ENCODE measurements at regions not wholly inside any gene's neighbourhood (a gene's known extent, or its start where the extent isn't known, plus 50 kb on each side); places are given as distances from the start of the nearest gene placed in this dataset.
"Not testable (repeated sequence)": the region's sequence is repeated elsewhere in the genome, so short reads cannot be mapped to it uniquely, and the experiment has no call there.

DNA sequence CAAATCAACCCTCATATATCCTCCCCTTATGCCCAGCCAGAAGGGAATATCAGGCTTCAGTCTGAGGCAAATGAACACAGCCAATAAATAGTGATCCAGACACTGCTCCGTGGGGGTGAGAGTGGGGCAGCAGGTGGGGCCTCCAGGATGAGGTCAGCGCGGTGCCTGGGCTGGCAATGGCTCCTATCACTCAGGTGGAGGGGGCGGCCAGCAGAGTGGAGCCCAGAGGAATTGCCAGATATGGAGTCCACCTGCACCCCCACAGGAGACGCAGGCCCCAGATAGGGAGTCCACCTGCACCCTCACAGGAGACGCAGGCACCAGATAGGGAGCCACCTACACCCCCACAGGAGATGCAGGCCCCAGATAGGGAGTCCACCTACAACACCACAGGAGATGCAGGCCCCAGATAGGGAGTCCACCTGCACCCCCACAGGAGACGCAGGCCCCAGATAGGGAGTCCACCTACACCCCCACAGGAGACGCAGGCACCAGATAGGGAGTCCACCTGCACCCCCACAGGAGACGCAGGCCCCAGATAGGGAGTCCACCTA lies 78.0 kb upstream of the PPP2R2D start:
- H3K9me3 Mint-ChIP-seq: no peaks in the 10 kb centered on the region
- H3K27ac Mint-ChIP-seq: no peak overlapping the region
- no peak for ATAC-seq (replicated peaks)
- no peak overlapping the region for H3K4me3 Mint-ChIP-seq
- H3K36me3 Mint-ChIP-seq (ENCODE audit: low read depth): no peaks in the 10 kb centered on the region
- H3K4me1 Mint-ChIP-seq: no peaks in the 10 kb centered on the region
- no peaks in the 10 kb centered on the region for H3K27me3 Mint-ChIP-seq

DNA sequence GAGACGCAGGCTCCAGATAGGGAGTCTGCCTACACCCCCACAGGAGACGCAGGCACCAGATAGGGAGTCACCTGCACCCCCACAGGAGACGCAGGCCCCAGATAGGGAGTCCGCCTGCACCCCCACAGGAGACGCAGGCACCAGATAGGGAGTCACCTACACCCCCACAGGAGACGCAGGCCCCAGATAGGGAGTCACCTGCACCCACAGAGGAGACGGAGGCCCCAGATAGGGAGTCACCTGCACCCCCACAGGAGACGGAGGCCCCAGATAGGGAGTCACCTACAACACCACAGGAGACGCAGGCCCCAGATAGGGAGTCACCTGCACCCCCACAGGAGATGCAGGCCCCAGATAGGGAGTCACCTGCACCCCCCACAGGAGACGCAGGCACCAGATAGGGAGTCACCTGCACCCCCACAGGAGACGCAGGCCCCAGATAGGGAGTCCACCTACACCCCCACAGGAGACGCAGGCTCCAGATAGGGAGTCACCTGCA lies 77.2 kb upstream of the PPP2R2D start:
- ATAC-seq (replicated peaks); H3K4me3 Mint-ChIP-seq; H3K36me3 Mint-ChIP-seq (ENCODE audit: low read depth); H3K27me3 Mint-ChIP-seq; H3K27ac Mint-ChIP-seq; H3K9me3 Mint-ChIP-seq; H3K4me1 Mint-ChIP-seq: not testable (repeated sequence)

DNA sequence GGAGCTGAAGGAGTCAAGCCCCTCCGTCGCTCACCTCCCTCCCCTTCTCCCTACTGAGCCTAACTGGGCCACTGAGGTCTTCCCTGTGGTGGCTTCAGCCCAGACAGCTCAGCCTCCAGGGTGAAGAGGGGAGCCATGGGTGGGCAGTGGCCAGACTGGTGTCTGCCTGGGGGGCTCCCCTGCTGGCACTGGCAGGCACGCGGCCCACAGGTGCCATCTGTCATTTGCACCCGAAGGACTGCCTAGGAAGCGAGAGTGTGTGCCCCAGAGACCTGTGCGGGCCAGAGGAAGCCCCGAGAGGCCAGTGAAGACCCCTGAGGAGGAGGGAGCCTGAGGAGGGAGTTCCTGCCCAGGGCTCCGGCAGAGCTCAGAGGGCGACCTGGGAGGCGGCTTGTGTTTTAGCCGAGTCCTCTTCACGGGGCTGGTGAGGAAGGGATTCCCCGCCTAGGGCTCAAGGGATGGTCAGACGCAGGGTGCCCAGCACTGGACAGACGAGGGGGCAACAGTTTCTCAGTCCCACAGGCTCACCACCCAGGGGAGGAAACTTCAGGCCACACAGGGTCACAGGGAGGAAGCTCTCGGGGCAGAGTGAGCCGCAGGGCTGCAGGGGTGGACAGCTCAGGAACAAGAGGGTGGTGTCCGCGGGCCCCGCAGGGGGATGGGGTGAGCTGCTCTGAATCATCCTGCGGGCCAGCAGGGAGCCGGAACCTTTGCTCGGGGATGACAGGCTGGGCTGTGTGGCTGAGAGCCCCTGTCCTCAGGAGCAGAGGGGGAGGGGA lies 76.2 kb upstream of the PPP2R2D start:
- ATAC-seq (replicated peaks): no peak
- Mint-ChIP-seq H3K4me3 (no peak overlapping the region), H3K27me3 (no peaks in the 10 kb centered on the region), H3K4me1 (no peaks in the 10 kb centered on the region), H3K27ac (no peak overlapping the region), H3K36me3 (ENCODE audit: low read depth) (no peaks in the 10 kb centered on the region), H3K9me3 (no peaks in the 10 kb centered on the region)

DNA sequence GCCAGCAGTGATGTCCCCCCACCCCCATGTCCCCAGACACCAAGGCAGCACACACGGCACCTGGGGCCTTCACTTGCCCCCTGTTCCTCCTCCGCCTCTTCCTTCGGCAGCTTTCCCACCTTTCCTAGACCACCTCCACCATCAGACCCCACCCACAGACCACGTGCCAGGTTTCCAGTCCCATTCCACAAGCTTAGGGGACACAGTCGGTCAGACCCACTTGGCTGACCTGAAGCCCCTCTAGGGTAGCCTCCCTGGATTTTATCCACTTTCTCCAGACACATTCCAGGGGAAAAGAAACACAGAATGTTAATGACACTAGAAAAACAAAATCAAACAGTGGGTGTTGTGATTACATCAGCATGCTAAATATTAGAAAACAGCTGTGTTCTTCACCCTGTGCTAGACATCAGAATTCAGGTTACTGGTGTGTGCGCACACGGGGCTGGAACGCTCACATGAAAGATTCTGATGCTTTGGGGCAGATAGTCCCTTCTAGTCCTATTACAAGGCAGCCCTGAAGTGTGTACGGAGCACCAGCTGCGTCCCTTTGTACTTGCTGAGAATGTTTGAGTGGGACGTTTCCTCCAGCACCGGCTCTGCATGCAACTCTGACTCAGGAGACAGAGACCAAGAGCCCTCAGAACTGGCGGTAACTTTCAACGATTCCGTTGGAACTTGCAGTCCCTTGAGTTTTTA lies 75.5 kb upstream of the PPP2R2D start:
- no peak for ATAC-seq (replicated peaks)
- no peak overlapping the region for H3K27ac Mint-ChIP-seq
- H3K4me3 Mint-ChIP-seq: no peak overlapping the region
- no peaks in the 10 kb centered on the region for H3K36me3 Mint-ChIP-seq (ENCODE audit: low read depth)
- H3K9me3 Mint-ChIP-seq: no peaks in the 10 kb centered on the region
- H3K4me1 Mint-ChIP-seq: no peaks in the 10 kb centered on the region
- peaks cover 3% of the 10 kb centered on the region for H3K27me3 Mint-ChIP-seq

DNA sequence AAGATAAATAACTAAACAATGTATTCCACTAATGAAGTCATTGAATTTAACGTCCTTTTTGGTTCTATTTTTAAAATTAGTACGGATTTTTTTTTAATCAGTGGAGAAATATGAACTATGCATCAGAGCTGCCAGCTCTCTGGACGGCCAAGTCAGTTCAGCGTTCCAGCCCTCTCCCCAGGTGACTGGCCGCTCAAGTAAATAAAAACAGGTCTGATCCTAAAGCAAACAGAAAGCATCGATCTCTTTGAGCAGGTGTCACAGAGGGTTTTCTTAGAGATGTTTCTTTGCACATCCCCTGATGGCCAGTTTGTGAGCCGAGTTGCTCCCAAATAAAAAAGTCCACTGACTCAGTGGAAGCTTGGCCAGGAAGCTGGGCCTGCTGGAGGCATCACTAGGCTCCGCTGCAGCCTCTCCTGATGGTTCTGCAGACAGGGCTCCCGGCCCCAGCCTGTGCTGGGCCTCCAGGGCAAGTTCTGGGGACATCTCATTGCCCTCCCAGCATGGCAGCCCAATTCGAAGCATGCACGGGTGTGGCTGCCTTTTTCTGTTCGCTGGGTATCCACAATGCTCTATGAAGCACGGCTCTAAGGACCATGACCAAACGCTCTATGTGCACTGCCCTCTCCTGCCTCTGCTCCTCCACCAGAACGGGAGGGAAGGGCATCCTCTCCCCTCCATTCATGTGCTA lies 74.7 kb upstream of the PPP2R2D start:
- Mint-ChIP-seq H3K4me1 (no peaks in the 10 kb centered on the region), H3K36me3 (ENCODE audit: low read depth) (no peaks in the 10 kb centered on the region), H3K4me3 (no peak overlapping the region), H3K27ac (no peak overlapping the region), H3K27me3 (peaks cover 3% of the 10 kb centered on the region), H3K9me3 (no peaks in the 10 kb centered on the region)
- no peak for ATAC-seq (replicated peaks)

DNA sequence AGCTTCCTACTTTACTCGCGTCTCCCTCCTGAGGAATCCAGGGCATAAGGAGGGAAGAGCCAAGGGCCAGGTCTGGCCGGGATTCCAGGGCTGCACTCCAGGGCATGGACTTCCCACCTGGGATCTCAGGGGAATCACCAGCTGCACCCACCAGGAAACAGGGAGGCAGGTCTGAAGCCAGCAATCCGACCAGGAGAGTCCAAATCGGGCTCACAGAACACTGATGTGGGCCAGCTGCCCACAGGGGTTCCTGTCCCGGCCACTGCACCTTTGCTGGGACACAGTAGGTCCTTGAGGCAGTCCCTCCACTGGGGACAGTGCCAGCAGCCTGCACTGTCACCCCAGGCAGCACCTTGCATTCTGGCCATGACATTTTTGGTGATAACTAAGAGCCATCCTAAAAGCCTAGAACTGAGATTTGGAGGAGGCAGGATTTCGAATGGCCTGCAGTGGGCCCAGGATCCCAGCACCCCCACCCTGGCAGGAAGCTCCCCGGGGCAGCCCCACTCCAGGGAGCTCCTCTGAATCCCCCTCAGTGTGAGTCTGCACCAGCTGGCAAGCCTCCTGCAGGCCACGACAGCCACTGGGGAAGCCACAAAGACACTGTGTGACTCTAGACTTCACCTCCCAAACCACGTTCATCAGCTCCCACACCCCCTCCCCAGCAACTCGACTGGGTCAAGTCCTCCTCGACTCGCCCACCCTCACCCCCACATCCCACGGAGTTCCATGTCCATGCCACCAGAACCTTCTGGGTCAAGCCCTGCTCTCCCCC lies 71.5 kb upstream of the PPP2R2D start:
- H3K27ac Mint-ChIP-seq: no peak overlapping the region
- peaks cover 11% of the 10 kb centered on the region for H3K27me3 Mint-ChIP-seq
- H3K36me3 Mint-ChIP-seq (ENCODE audit: low read depth): no peaks in the 10 kb centered on the region
- H3K9me3 Mint-ChIP-seq: no peaks in the 10 kb centered on the region
- ATAC-seq (replicated peaks): no peak
- no peak overlapping the region for H3K4me3 Mint-ChIP-seq
- H3K4me1 Mint-ChIP-seq: no peaks in the 10 kb centered on the region

DNA sequence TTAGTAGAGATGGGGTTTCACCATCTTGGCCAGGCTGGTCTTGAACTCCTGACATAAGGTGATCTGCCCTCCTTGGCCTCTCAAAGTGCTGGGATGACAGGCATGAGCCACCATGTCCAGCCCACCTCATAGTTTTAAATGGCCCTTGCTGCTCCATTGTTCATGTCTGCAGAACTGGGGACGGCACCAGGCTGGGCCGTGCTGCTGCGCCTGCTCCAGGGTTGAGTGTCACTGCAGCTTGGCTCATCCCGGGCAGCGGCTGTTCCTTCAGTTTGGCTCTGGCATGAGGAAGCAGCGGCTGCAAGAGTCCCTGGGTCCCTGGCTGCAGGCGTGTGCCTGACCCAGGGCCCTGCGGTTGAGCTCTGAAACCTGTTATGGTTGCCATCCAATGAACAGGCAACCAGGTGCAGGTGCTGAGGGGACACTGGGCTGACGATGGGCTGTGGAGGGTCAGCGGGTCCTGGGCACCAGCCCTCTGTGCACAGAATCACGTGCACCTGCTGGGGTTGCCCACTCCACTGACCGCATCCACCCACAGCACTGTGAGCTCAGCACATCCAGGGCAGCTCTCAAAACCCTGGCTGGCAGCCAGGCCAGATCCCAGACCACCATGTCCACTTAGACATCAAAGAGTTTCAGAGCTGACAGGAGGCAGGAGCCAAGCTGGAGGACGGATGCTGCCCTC lies 70.2 kb upstream of the PPP2R2D start:
- no peak overlapping the region for H3K27ac Mint-ChIP-seq
- no peaks in the 10 kb centered on the region for H3K9me3 Mint-ChIP-seq
- ATAC-seq (replicated peaks): no peak
- H3K27me3 Mint-ChIP-seq: peaks cover 11% of the 10 kb centered on the region
- no peaks in the 10 kb centered on the region for H3K4me1 Mint-ChIP-seq
- no peak overlapping the region for H3K4me3 Mint-ChIP-seq
- no peaks in the 10 kb centered on the region for H3K36me3 Mint-ChIP-seq (ENCODE audit: low read depth)

DNA sequence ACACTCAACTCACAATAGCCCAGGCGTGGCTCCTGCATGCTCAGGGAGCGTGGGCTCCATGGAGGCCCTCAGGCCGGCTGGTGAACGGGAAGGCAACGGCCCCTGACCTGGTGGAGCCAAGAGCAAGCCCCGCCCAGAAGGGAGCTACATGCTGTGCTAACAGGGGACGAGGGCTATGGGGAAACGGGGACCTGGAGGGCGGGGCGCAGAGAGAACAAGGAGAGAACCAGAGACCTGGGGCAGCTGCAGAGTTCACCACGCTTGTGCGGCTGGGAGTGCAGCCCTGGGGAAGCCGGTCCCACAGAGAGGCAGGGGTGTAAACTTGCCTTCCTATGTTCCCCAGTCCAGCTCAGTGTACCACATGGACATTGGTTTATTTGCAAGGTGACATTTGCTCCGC lies 69.2 kb upstream of the PPP2R2D start:
- Mint-ChIP-seq H3K27ac (no peak overlapping the region), H3K4me3 (no peak overlapping the region), H3K4me1 (no peaks in the 10 kb centered on the region), H3K9me3 (no peaks in the 10 kb centered on the region), H3K36me3 (ENCODE audit: low read depth) (no peaks in the 10 kb centered on the region), H3K27me3 (peaks cover 11% of the 10 kb centered on the region)
- ATAC-seq (replicated peaks): no peak

DNA sequence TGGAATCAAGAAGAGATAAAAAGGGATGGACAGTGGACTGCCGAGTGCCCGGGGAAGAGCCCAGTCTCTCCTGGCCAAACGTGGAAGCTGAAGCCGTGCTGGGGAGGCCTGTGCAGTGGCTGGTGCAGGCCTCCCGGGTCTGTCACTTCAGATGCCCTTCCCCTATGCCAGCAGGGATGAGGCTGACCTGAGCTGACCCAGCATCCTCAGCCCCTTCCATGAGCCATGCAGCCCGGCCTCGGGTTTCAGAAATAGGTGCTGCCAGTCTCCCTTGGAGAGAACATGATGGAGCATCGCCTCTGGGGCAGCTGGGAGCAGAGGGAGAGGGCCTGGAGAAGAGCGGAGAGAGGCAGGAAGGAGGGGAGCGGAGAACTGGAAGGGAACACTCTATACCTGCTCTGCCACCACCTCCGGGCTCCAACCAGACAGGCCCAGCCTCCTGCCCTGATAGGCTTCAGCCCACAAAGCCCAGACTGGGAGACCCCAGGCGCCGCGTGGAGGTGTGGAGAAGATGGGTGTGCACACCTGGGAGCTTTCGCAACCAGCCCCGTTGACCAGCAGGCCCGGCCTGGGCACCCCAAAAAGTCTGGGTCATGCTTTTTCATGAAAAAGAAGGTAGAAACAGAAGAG lies 68.6 kb upstream of the PPP2R2D start:
- Mint-ChIP-seq H3K4me3 (no peak overlapping the region), H3K27ac (no peak overlapping the region), H3K9me3 (no peaks in the 10 kb centered on the region), H3K36me3 (ENCODE audit: low read depth) (no peaks in the 10 kb centered on the region), H3K4me1 (no peaks in the 10 kb centered on the region), H3K27me3 (peaks cover 11% of the 10 kb centered on the region)
- ATAC-seq (replicated peaks): no peak

DNA sequence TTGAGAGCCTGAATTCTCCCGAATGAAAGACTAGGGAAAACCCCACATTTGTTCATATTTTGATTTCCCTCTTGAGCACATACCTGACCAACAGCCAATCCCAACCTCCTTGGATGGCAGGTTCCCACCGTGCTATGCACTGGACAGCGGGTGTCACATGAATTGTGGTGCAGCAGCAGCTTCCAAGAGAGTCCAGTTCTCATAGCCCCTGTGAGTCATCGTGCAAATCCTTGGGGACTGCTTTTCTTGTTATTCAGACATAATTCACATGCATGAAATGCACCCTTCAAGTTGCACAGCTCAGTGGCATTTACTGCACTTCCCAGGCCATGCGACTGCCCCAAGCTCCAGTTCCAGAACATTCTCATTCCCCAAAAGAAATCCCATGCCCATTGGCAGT lies 67.8 kb upstream of the PPP2R2D start:
- no peaks in the 10 kb centered on the region for H3K4me1 Mint-ChIP-seq
- no peak for ATAC-seq (replicated peaks)
- H3K4me3 Mint-ChIP-seq: no peak overlapping the region
- H3K9me3 Mint-ChIP-seq: no peaks in the 10 kb centered on the region
- peaks cover 11% of the 10 kb centered on the region for H3K27me3 Mint-ChIP-seq
- no peak overlapping the region for H3K27ac Mint-ChIP-seq
- no peaks in the 10 kb centered on the region for H3K36me3 Mint-ChIP-seq (ENCODE audit: low read depth)

DNA sequence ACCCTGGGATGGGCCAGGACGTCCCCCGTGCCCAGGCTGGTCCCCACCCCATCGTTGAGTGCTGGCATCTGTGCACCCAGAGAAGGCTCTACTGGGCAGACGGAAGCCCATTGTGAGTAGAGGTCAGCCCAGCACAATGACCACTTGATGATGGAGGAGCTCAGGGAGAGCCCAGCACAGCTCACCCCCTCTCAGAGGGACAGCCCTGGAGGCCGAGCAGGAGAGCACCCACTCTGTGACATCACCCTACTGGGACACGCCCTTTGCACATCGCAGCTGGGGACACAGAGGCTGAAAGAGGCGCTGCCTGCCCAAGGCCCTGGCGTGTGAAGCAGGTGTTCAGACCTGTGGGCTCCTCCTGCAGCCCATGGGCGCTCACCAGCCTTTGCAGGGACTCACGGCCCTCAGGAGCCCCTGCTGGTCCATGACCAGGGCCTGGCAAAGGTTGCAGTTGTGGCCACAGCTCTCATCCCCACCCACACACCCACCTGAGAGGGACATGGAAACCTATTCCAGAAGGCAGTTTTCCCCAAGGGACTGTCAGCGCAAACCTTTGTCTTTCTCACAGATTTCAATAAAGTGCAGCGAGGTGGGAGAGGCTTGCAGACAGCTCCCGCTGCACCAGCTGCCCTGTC lies 67.2 kb upstream of the PPP2R2D start:
- H3K27ac Mint-ChIP-seq: no peak overlapping the region
- ATAC-seq (replicated peaks): no peak
- no peak overlapping the region for H3K4me3 Mint-ChIP-seq
- no peaks in the 10 kb centered on the region for H3K9me3 Mint-ChIP-seq
- peaks cover 11% of the 10 kb centered on the region for H3K27me3 Mint-ChIP-seq
- H3K36me3 Mint-ChIP-seq (ENCODE audit: low read depth): no peaks in the 10 kb centered on the region
- H3K4me1 Mint-ChIP-seq: no peaks in the 10 kb centered on the region

DNA sequence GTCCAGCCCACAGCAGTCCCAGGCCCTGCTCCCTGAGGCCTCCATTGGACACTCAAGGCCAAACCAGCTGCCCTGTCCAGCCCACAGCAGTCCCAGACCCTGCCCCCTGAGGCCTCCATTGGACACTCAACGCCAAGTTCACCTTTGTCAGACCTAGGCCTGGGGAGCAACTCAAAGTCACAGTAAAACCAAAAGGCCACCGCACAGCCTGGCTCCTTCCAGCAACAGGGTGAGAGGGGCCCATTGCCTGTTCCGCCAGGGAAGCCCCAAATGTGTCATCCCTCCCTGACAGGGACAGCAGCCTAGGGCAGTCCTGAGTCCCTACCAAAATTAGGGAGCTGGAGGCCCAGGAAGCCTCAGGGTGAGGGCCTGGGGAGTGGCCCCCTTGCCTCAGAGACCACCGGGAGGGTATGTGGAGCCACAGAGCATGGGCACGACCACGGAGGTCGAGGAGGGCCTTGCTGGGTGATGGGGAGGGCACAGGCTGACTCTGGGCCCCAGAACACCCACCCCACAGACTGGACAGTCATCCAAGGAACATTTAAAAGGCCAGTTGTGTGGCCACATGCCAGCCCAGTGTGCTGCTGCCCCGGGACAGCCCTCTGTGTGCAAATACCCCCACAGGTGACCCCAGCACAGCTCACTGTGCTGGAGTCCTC lies 66.5 kb upstream of the PPP2R2D start:
- H3K27ac Mint-ChIP-seq: no peak overlapping the region
- H3K27me3 Mint-ChIP-seq: peaks cover 11% of the 10 kb centered on the region
- H3K36me3 Mint-ChIP-seq (ENCODE audit: low read depth): no peaks in the 10 kb centered on the region
- ATAC-seq (replicated peaks): no peak
- H3K4me1 Mint-ChIP-seq: no peaks in the 10 kb centered on the region
- H3K9me3 Mint-ChIP-seq: no peaks in the 10 kb centered on the region
- no peak overlapping the region for H3K4me3 Mint-ChIP-seq

Data from activated T-helper 17 cell treated with anti-CD3 and anti-CD28 coated beads, Interleukin-2, amount 50 U/mL, for 72 hours (primary cell).